RWPE2 (cell line): ENCODE measurements at regions not wholly inside any gene's neighbourhood (a gene's known extent, or its start where the extent isn't known, plus 50 kb on each side); places are given as distances from the start of the nearest gene placed in this dataset.

Source experiments
- ATAC-seq: fragments of 200-7000 bp; cut with Tn5 transposase; 3 replicates; pipeline ENCODE4 v1.9.1; 2021; ENCODE audit warnings: low read depth
- DNase-seq: peaks from one replicate; pipeline ENCODE4 v3.0.0-alpha.2; 2020; ENCODE audit warnings: low spot score
- H3K27ac ChIP-seq: fragments of 450-650 bp; 2 replicates; pipeline ENCODE4 v1.5.1; 2017; ENCODE audit warnings: mild to moderate bottlenecking; ENCODE audit not compliant: poor library complexity, severe bottlenecking
- H3K27me3 ChIP-seq: fragments of 250-450 bp; sonication (Bioruptor Pico); 2 replicates; pipeline ENCODE4 v1.5.1; 2021; ENCODE audit warnings: mild to moderate bottlenecking, moderate library complexity; ENCODE audit not compliant: insufficient read depth, poor library complexity, severe bottlenecking
- H3K36me3 ChIP-seq: fragments of 250-450 bp; sonication (Bioruptor Pico); 2 replicates; pipeline ENCODE4 v1.5.1; 2020; ENCODE audit warnings: low read depth, mild to moderate bottlenecking, moderate library complexity
- H3K4me1 ChIP-seq: fragments of 250-450 bp; sonication (Bioruptor Pico); 2 replicates; pipeline ENCODE4 v1.5.1; 2021; ENCODE audit warnings: mild to moderate bottlenecking, moderate library complexity; ENCODE audit not compliant: insufficient read depth, poor library complexity, severe bottlenecking
- H3K4me3 ChIP-seq: fragments of 250-450 bp; sonication (Bioruptor Pico); 2 replicates; pipeline ENCODE4 v1.5.1; 2021; ENCODE audit warnings: mild to moderate bottlenecking, moderate library complexity; ENCODE audit not compliant: severe bottlenecking
- H3K9me3 ChIP-seq: fragments of 250-450 bp; sonication (Bioruptor Pico); 2 replicates; pipeline ENCODE4 v1.5.1; 2021; ENCODE audit warnings: mild to moderate bottlenecking, moderate library complexity; ENCODE audit not compliant: severe bottlenecking
- TF ChIP-seq, protein P1 (sequence below): fragments of 450-650 bp; IDR thresholded peaks from one replicate; pipeline ENCODE4 v1.5.1; 2017; ENCODE audit warnings: mild to moderate bottlenecking, moderate library complexity; ENCODE audit not compliant: poor library complexity, severe bottlenecking

- H3K9me3 ChIP-seq = no peaks in the 10 kb centered on the region
- H3K4me3 ChIP-seq = no peak overlapping the region
- peaks cover 29% of the 10 kb centered on the region for H3K27me3 ChIP-seq
- DNase-seq (no peak), ATAC-seq (no peak)
- H3K36me3 ChIP-seq = no peaks in the 10 kb centered on the region
- TF ChIP-seq, protein P1, sequence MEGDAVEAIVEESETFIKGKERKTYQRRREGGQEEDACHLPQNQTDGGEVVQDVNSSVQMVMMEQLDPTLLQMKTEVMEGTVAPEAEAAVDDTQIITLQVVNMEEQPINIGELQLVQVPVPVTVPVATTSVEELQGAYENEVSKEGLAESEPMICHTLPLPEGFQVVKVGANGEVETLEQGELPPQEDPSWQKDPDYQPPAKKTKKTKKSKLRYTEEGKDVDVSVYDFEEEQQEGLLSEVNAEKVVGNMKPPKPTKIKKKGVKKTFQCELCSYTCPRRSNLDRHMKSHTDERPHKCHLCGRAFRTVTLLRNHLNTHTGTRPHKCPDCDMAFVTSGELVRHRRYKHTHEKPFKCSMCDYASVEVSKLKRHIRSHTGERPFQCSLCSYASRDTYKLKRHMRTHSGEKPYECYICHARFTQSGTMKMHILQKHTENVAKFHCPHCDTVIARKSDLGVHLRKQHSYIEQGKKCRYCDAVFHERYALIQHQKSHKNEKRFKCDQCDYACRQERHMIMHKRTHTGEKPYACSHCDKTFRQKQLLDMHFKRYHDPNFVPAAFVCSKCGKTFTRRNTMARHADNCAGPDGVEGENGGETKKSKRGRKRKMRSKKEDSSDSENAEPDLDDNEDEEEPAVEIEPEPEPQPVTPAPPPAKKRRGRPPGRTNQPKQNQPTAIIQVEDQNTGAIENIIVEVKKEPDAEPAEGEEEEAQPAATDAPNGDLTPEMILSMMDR = no peak
- no peak overlapping the region for H3K27ac ChIP-seq
- H3K4me1 ChIP-seq = no peaks in the 10 kb centered on the region
These were observed 337.7 kb upstream of the TRPC7 start for GRCh38 chr5:136703036-136703435.

DNA sequence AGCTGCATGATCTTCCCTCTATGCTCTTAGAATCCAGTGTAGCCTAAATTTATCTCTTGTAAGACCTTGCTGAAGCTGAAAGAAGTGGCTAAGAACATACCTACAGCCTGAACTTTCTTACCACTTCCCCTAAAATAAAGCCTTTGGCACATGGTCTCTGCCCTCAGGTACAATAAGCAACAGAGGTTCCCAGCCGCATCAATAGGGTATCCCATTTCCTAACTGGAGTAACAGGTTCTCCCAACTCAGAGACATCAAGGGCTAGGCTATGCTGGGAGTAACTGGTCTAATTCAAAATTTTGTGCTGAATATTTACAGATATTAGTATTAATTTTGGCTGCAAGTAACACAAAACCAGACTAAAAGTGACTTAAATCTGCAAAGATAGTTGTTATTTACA is 335.8 kb upstream of the TRPC7 start:
- Histone ChIP-seq H3K4me1 (no peaks in the 10 kb centered on the region), H3K36me3 (no peaks in the 10 kb centered on the region), H3K9me3 (no peaks in the 10 kb centered on the region), H3K27ac (no peak overlapping the region), H3K4me3 (no peak overlapping the region), H3K27me3 (peaks cover 42% of the 10 kb centered on the region)
- TF ChIP-seq, protein P1 = no peak
- no peak for ATAC-seq
- DNase-seq = no peak

- Histone ChIP-seq H3K4me1 (no peaks in the 10 kb centered on the region), H3K27me3 (peaks cover 40% of the 10 kb centered on the region), H3K36me3 (no peaks in the 10 kb centered on the region), H3K27ac (no peak overlapping the region), H3K9me3 (no peaks in the 10 kb centered on the region), H3K4me3 (no peak overlapping the region)
- TF ChIP-seq, protein P1 = no peak
- DNase-seq = no peak
- no peak for ATAC-seq
These were observed 334.3 kb upstream of the TRPC7 start for GRCh38 chr5:136699651-136700050.

DNA sequence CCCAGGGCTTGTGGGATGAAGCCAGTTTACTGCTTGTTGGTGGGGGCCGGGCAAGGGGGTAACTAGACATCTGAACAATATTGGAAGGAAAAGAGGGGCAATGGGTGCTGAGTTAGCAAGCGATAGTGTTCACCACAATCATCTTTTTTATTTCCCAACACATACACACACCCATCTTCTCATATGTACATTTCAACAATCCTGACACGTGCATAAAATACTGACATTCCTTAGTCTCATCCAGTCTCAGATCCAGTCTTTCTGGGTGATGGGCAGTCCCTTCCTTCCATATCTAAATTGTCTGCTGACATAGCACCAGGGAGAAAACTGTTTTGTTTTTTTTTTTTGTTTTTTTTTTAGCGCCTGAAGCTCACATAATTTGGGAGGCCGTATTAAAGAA is 333.6 kb upstream of the TRPC7 start:
- Histone ChIP-seq H3K27ac (no peak overlapping the region), H3K27me3 (peaks cover 35% of the 10 kb centered on the region), H3K4me3 (no peak overlapping the region), H3K36me3 (no peaks in the 10 kb centered on the region), H3K4me1 (no peaks in the 10 kb centered on the region), H3K9me3 (no peaks in the 10 kb centered on the region)
- TF ChIP-seq, protein P1 = no peak
- no peak for ATAC-seq
- no peak for DNase-seq

- H3K36me3 ChIP-seq = no peaks in the 10 kb centered on the region
- TF ChIP-seq, protein P1 = no peak
- DNase-seq (no peak), ATAC-seq (no peak)
- no peak overlapping the region for H3K4me3 ChIP-seq
- no peaks in the 10 kb centered on the region for H3K4me1 ChIP-seq
- H3K27ac ChIP-seq = no peak overlapping the region
- peaks cover 38% of the 10 kb centered on the region for H3K27me3 ChIP-seq
- H3K9me3 ChIP-seq = no peaks in the 10 kb centered on the region
These were observed 328.9 kb upstream of the TRPC7 start for GRCh38 chr5:136694258-136694657.
